HG02852 (cell line): ENCODE measurements at regions not wholly inside any gene's neighbourhood (a gene's known extent, or its start where the extent isn't known, plus 50 kb on each side); places are given as distances from the start of the nearest gene placed in this dataset.

ENCODE experiments used
- ATAC-seq: cut with Tn5 transposase; IDR thresholded peaks from one replicate; pipeline ENCODE4 v1.9.1; 2021; ENCODE audit warnings: mild to moderate bottlenecking, moderate library complexity; ENCODE audit not compliant: unreplicated experiment

GRCh38 chr5:23012842-23013241 is 159.7 kb upstream of the CDH12 start:
- peak; percentile 90 for ATAC-seq

GRCh38 chr5:23007762-23008161 is 154.6 kb upstream of the CDH12 start:
- no peak for ATAC-seq

GRCh38 chr5:23007236-23007635 is 154.1 kb upstream of the CDH12 start:
- no peak for ATAC-seq

- ATAC-seq: no peak
Observed at GRCh38 chr5:23001120-23001519, 148.0 kb upstream of the CDH12 start.

- ATAC-seq: peak; percentile 69
Observed at GRCh38 chr5:22998774-22999173, 145.6 kb upstream of the CDH12 start.

GRCh38 chr5:22998362-22998761 is 145.2 kb upstream of the CDH12 start:
- no peak for ATAC-seq

GRCh38 chr5:22988937-22989336 is 135.8 kb upstream of the CDH12 start:
- ATAC-seq: no peak

- ATAC-seq: no peak
Observed at GRCh38 chr5:22986281-22986680, 133.1 kb upstream of the CDH12 start.

GRCh38 chr5:22985446-22985845 is 132.3 kb upstream of the CDH12 start:
- ATAC-seq: no peak

- no peak for ATAC-seq
Observed at GRCh38 chr5:22970956-22971618, 117.9 kb upstream of the CDH12 start.

- ATAC-seq: no peak
Observed at GRCh38 chr5:22970491-22970890, 117.3 kb upstream of the CDH12 start.

GRCh38 chr5:22968386-22968785 is 115.2 kb upstream of the CDH12 start:
- no peak for ATAC-seq

GRCh38 chr5:22965960-22966359 is 112.8 kb upstream of the CDH12 start:
- peak; percentile 76 for ATAC-seq

GRCh38 chr5:22964632-22965031 is 111.5 kb upstream of the CDH12 start:
- no peak for ATAC-seq

- no peak for ATAC-seq
Observed at GRCh38 chr5:22958462-22959262, 105.5 kb upstream of the CDH12 start.

GRCh38 chr5:22947921-22948320 is 94.8 kb upstream of the CDH12 start:
- no peak for ATAC-seq

GRCh38 chr5:22938362-22938761 is 85.2 kb upstream of the CDH12 start:
- no peak for ATAC-seq

GRCh38 chr5:22928821-22929482 is 75.8 kb upstream of the CDH12 start:
- no peak for ATAC-seq

- ATAC-seq: no peak
Observed at GRCh38 chr5:22926574-22926973, 73.4 kb upstream of the CDH12 start.

GRCh38 chr5:22918511-22918910 is 65.4 kb upstream of the CDH12 start:
- no peak for ATAC-seq

- no peak for ATAC-seq
Observed at GRCh38 chr5:22916393-22916792, 63.2 kb upstream of the CDH12 start.

- ATAC-seq: no peak
Observed at GRCh38 chr5:22911019-22911418, 57.9 kb upstream of the CDH12 start.
